ENCODE measurements at regions not wholly inside any gene's neighbourhood (a gene's known extent, or its start where the extent isn't known, plus 50 kb on each side); places are given as distances from the start of the nearest gene placed in this dataset.
A peak's percentile ranks its signal among the peaks of the same experiment; 100 is the strongest.

DNA sequence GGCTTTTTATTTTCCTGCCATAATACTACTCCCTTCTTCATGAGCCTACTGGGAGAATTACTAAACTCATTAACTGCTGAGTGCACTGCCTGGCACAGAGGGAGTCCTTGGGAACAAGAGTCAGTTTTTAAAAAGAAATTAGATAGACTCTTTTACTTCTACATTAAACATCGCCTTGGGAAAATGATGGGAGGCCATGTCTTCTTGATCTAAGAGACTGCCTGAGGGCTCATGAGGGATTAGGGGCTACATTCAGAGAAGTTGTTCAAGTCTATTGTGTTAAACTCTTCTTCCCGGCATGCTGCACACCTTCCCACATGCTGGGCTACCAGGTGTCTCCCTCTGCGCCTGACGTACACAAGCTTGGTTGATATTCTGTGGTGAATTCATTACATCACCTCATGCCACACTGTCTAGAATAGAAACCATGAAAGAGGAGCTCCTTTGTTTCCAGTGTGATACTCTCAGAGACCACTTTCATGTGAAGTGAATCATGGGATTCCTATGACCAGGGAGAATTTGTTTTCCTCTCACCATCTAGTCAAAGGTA, 1422.3 kb downstream of the AACS start:
- Histone ChIP-seq H3K4me3 (ENCODE audit: severe bottlenecking) (no peak overlapping the region), H3K27me3 (ENCODE audit: insufficient read depth, poor library complexity, severe bottlenecking) (no peaks in the 10 kb centered on the region), H3K27ac (ENCODE audit: poor library complexity, severe bottlenecking) (no peak overlapping the region), H3K36me3 (ENCODE audit: low read depth) (no peaks in the 10 kb centered on the region), H3K4me1 (ENCODE audit: insufficient read depth, poor library complexity, severe bottlenecking) (peaks cover 12% of the 10 kb centered on the region), H3K9me3 (ENCODE audit: severe bottlenecking) (no peaks in the 10 kb centered on the region)
- no peak for ATAC-seq (ENCODE audit: low read depth)
- no peak for DNase-seq (ENCODE audit: low spot score)
- TF ChIP-seq, protein P1, sequence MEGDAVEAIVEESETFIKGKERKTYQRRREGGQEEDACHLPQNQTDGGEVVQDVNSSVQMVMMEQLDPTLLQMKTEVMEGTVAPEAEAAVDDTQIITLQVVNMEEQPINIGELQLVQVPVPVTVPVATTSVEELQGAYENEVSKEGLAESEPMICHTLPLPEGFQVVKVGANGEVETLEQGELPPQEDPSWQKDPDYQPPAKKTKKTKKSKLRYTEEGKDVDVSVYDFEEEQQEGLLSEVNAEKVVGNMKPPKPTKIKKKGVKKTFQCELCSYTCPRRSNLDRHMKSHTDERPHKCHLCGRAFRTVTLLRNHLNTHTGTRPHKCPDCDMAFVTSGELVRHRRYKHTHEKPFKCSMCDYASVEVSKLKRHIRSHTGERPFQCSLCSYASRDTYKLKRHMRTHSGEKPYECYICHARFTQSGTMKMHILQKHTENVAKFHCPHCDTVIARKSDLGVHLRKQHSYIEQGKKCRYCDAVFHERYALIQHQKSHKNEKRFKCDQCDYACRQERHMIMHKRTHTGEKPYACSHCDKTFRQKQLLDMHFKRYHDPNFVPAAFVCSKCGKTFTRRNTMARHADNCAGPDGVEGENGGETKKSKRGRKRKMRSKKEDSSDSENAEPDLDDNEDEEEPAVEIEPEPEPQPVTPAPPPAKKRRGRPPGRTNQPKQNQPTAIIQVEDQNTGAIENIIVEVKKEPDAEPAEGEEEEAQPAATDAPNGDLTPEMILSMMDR (IDR thresholded peaks at IDR 0.05; ENCODE audit: poor library complexity, severe bottlenecking): no peak

DNA sequence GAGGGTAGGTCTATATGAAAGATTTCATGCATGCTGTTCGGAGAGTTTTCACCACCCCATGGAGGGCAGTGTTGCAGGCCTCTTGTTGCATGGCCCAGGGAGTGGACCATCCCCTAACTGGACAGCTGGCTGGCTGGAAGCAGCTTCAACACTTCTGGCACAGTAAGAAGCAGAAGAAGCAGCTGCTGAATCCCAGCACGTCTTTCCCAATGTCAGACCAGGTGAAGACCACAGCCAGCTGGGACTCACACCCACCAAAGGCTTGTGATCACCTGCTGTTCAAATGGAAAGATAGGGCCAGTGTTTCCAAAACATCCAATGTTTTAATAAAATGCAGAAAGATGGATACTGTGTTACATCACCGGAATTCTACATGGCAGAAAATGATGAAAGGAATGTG, 1423.6 kb downstream of the AACS start:
- Histone ChIP-seq H3K4me1 (ENCODE audit: insufficient read depth, poor library complexity, severe bottlenecking) (peaks cover 9% of the 10 kb centered on the region), H3K9me3 (ENCODE audit: severe bottlenecking) (no peaks in the 10 kb centered on the region), H3K36me3 (ENCODE audit: low read depth) (no peaks in the 10 kb centered on the region), H3K27me3 (ENCODE audit: insufficient read depth, poor library complexity, severe bottlenecking) (no peaks in the 10 kb centered on the region), H3K4me3 (ENCODE audit: severe bottlenecking) (no peak overlapping the region), H3K27ac (ENCODE audit: poor library complexity, severe bottlenecking) (no peak overlapping the region)
- ATAC-seq (ENCODE audit: low read depth) (no peak), DNase-seq (ENCODE audit: low spot score) (no peak)
- TF ChIP-seq, protein P1 (IDR thresholded peaks at IDR 0.05; ENCODE audit: poor library complexity, severe bottlenecking): no peak

DNA sequence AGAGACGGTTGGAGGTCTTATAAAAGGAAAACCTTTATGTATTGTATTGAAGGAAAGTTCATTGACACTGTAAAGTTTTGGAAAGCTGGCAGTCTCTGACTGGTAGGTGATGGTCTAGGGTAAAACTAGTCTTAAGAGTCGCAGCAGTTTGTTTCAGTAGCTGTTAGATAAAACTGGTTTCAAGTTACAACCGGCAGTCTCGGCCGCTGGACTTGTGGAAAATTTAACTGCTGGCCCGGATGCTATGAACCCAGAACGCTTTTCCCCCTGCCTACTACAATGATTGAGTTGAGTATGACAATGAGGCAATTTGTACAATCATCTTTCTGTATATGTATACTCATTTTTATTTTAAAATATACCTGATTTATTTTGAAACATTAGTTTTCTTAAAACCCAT, 1426.9 kb downstream of the AACS start:
- no peak for ATAC-seq (ENCODE audit: low read depth)
- no peaks in the 10 kb centered on the region for H3K27me3 ChIP-seq (ENCODE audit: insufficient read depth, poor library complexity, severe bottlenecking)
- no peak overlapping the region for H3K4me3 ChIP-seq (ENCODE audit: severe bottlenecking)
- no peaks in the 10 kb centered on the region for H3K9me3 ChIP-seq (ENCODE audit: severe bottlenecking)
- H3K27ac ChIP-seq (ENCODE audit: poor library complexity, severe bottlenecking): peak overlapping the region; percentile 71
- peaks cover 13% of the 10 kb centered on the region for H3K4me1 ChIP-seq (ENCODE audit: insufficient read depth, poor library complexity, severe bottlenecking)
- DNase-seq (ENCODE audit: low spot score): no peak
- H3K36me3 ChIP-seq (ENCODE audit: low read depth): no peaks in the 10 kb centered on the region
- TF ChIP-seq, protein P1 (IDR thresholded peaks at IDR 0.05; ENCODE audit: poor library complexity, severe bottlenecking): no peak

DNA sequence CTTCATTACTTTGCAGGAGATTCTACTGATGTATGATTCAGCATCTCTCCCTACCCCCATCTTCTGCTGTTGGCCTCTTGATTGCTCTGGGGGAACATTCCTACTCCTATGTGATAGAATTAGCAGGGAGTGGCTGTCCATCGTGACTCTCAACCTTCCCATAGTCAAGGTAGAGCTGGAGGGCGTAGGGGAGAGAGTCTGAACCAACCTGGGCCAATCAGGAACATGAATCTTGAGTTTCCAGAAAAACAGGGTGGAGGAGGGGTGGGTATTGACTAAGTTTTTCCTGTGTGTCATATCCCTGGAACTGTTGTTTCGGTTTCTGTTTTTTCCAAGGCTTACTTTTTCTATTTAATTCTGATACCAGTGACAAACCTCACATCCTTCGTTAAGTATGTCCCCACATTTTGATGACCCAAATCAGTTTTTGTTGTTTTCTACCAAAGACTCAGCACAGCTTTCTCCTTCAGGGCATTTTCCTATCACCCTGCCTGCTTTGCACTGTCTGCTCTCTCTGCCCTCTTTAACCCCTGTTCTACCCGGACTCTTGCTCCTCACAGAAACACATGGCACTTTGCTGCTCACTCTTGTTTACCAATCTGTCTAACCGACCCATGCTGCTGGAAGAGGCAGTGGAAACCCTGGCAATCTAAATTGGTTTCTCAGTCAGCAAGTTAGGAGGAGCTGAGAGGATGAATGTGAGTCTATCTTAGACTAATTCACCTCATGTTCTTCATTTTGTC, 1428.3 kb downstream of the AACS start:
- TF ChIP-seq, protein P1 (IDR thresholded peaks at IDR 0.05; ENCODE audit: poor library complexity, severe bottlenecking): no peak
- peak; percentile 95 for ATAC-seq (ENCODE audit: low read depth)

DNA sequence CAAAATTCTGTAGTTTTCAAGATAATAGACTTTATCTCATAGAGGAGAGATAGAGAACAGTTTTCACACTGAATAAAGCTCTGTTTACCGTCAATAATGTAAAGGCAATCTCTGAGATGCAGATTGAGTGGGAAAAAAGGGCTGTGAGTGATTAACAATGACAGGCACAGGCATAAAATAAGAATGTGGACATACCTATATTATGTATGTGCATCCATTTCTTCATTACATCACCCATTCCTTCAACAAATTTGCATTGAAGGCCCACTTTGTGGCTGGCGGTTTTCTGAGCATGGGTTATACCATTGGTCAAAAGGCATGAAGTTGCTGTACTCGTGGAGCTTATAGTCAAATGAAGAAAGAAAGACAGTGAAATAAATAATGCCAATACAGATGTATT, 1431.0 kb downstream of the AACS start:
- DNase-seq (ENCODE audit: low spot score) (no peak), ATAC-seq (ENCODE audit: low read depth) (no peak)
- Histone ChIP-seq H3K27ac (ENCODE audit: poor library complexity, severe bottlenecking) (no peak overlapping the region), H3K9me3 (ENCODE audit: severe bottlenecking) (no peaks in the 10 kb centered on the region), H3K4me1 (ENCODE audit: insufficient read depth, poor library complexity, severe bottlenecking) (peaks cover 13% of the 10 kb centered on the region), H3K27me3 (ENCODE audit: insufficient read depth, poor library complexity, severe bottlenecking) (no peaks in the 10 kb centered on the region), H3K4me3 (ENCODE audit: severe bottlenecking) (no peak overlapping the region), H3K36me3 (ENCODE audit: low read depth) (no peaks in the 10 kb centered on the region)
- TF ChIP-seq, protein P1 (IDR thresholded peaks at IDR 0.05; ENCODE audit: poor library complexity, severe bottlenecking): no peak

More for the DNA sequence above, 1428.3 kb downstream of the AACS start:
- H3K36me3 ChIP-seq (ENCODE audit: low read depth): no peaks in the 10 kb centered on the region
- H3K9me3 ChIP-seq (ENCODE audit: severe bottlenecking): no peaks in the 10 kb centered on the region
- peaks cover 13% of the 10 kb centered on the region for H3K4me1 ChIP-seq (ENCODE audit: insufficient read depth, poor library complexity, severe bottlenecking)
- peak overlapping the region; percentile 1 for H3K4me3 ChIP-seq (ENCODE audit: severe bottlenecking)
- no peaks in the 10 kb centered on the region for H3K27me3 ChIP-seq (ENCODE audit: insufficient read depth, poor library complexity, severe bottlenecking)
- DNase-seq (ENCODE audit: low spot score): peak; percentile 58
- peak overlapping the region; percentile 71 for H3K27ac ChIP-seq (ENCODE audit: poor library complexity, severe bottlenecking)
